Osteocyte (in vitro differentiated cells): ENCODE measurements at regions not wholly inside any gene's neighbourhood (a gene's known extent, or its start where the extent isn't known, plus 50 kb on each side); places are given as distances from the start of the nearest gene placed in this dataset.

Source experiments
- DNase-seq: peaks from one replicate; pipeline ENCODE4 v3.0.0; 2021; ENCODE audit warnings: mixed read lengths; ENCODE audit not compliant: unreplicated experiment; ENCODE audit errors: extremely low spot score
- H3K27ac Mint-ChIP-seq: one replicate; pipeline ENCODE4 v1.8.0; 2021; ENCODE audit warnings: mild to moderate bottlenecking, mixed read lengths; ENCODE audit not compliant: unreplicated experiment
- H3K27me3 Mint-ChIP-seq: one replicate; pipeline ENCODE4 v1.8.0; 2021; ENCODE audit warnings: mixed read lengths; ENCODE audit not compliant: unreplicated experiment
- H3K36me3 Mint-ChIP-seq: one replicate; pipeline ENCODE4 v1.8.0; 2021; ENCODE audit warnings: mixed read lengths; ENCODE audit not compliant: unreplicated experiment
- H3K4me1 Mint-ChIP-seq: one replicate; pipeline ENCODE4 v1.8.0; 2021; ENCODE audit warnings: mixed read lengths; ENCODE audit not compliant: unreplicated experiment
- H3K4me3 Mint-ChIP-seq: one replicate; pipeline ENCODE4 v1.8.0; 2021; ENCODE audit warnings: mild to moderate bottlenecking, moderate library complexity, mixed read lengths; ENCODE audit not compliant: unreplicated experiment
- H3K9me3 Mint-ChIP-seq: one replicate; pipeline ENCODE4 v1.8.0; 2021; ENCODE audit warnings: mixed read lengths; ENCODE audit not compliant: unreplicated experiment
- TF ChIP-seq, protein P1 (sequence below): fragments of 200-600 bp; sonication (generic); IDR thresholded peaks from 2 replicates; pipeline ENCODE4 v1.5.0; 2021; ENCODE audit warnings: antibody characterized with exemption, mild to moderate bottlenecking, moderate library complexity

DNA sequence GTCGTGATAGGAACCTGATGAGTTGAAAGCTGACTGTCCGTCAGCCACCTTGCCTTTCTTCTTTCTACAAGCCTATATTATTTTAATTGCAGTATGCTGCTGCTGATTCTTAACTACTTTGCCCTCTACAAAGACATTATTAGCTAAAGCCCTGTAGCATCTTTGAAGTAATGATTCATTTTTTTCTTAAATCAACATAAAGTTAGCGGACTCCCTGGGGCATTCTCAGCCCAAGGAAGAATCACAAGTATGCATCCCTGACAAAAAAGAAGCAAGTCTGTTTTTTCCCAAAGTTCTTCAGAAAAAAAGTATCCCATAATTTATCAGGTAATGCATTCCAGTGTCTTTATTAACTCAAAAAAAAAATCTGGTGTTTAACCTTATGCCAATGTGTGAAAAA lies 69.5 kb upstream of the TAS2R1 start:
- Mint-ChIP-seq H3K9me3 (no peaks in the 10 kb centered on the region), H3K27ac (peak overlapping the region; percentile 95), H3K4me1 (peaks cover 60% of the 10 kb centered on the region), H3K27me3 (no peaks in the 10 kb centered on the region), H3K4me3 (peak overlapping the region; percentile 26), H3K36me3 (no peaks in the 10 kb centered on the region)
- TF ChIP-seq, protein P1, sequence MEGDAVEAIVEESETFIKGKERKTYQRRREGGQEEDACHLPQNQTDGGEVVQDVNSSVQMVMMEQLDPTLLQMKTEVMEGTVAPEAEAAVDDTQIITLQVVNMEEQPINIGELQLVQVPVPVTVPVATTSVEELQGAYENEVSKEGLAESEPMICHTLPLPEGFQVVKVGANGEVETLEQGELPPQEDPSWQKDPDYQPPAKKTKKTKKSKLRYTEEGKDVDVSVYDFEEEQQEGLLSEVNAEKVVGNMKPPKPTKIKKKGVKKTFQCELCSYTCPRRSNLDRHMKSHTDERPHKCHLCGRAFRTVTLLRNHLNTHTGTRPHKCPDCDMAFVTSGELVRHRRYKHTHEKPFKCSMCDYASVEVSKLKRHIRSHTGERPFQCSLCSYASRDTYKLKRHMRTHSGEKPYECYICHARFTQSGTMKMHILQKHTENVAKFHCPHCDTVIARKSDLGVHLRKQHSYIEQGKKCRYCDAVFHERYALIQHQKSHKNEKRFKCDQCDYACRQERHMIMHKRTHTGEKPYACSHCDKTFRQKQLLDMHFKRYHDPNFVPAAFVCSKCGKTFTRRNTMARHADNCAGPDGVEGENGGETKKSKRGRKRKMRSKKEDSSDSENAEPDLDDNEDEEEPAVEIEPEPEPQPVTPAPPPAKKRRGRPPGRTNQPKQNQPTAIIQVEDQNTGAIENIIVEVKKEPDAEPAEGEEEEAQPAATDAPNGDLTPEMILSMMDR = no peak
- no peak for DNase-seq

DNA sequence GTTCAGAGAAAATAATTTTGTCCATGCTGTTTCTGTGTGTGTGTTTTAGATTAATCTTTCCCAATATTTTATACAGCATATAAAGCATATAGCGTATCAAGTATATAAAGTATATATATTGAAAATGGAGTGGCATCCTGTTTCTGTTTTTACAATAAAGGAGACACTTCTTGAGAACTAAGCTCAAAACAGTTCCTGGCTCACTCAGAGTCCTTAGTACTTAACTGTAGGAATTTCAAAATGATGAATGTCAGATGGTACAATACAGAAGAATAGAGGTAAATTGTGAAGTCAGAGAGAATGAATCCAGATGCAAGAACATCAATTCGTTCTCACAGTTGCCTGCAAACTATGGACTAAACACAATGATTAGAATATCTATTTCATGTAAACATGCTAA lies 68.7 kb upstream of the TAS2R1 start:
- peak overlapping the region; percentile 95 for H3K27ac Mint-ChIP-seq
- H3K4me3 Mint-ChIP-seq = peak overlapping the region; percentile 66
- no peaks in the 10 kb centered on the region for H3K36me3 Mint-ChIP-seq
- DNase-seq = no peak
- H3K4me1 Mint-ChIP-seq = peaks cover 62% of the 10 kb centered on the region
- TF ChIP-seq, protein P1 = no peak
- H3K27me3 Mint-ChIP-seq = no peaks in the 10 kb centered on the region
- no peaks in the 10 kb centered on the region for H3K9me3 Mint-ChIP-seq

DNA sequence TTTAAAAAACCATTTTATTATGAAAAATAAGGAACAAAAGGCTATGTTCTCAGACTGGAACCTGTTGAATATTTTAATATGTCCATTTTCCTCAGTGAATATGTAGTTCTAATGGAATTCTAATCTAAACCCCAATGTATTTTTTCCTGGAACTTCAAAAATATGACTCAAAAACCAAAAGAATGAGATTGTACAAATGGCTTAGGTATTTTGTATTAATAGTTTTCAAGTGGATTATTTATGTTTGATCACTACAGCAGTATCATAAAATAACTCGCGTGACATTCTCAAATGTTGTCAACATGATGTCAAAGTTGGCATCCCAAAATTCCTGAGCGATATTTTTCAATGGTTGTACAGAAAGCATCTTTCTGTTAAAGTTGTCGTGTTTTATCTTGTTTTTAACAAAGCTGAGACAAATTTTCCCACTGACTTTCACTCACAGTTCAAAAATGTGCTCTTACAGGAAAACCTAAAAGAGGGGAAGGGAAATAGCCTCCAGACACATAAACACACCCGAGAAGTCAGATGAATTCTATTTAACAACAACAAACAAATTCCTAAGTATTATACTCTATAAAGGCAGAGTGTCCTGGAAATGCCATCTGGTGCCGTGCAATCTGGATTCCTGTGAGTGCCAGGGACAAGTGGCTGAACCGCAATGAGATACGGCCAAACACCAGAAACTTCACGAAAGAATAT lies 68.1 kb upstream of the TAS2R1 start:
- Mint-ChIP-seq H3K27me3 (no peaks in the 10 kb centered on the region), H3K4me1 (peaks cover 62% of the 10 kb centered on the region), H3K9me3 (no peaks in the 10 kb centered on the region), H3K36me3 (no peaks in the 10 kb centered on the region), H3K27ac (peak overlapping the region; percentile 95), H3K4me3 (peak overlapping the region; percentile 66)
- TF ChIP-seq, protein P1 = no peak
- no peak for DNase-seq

DNA sequence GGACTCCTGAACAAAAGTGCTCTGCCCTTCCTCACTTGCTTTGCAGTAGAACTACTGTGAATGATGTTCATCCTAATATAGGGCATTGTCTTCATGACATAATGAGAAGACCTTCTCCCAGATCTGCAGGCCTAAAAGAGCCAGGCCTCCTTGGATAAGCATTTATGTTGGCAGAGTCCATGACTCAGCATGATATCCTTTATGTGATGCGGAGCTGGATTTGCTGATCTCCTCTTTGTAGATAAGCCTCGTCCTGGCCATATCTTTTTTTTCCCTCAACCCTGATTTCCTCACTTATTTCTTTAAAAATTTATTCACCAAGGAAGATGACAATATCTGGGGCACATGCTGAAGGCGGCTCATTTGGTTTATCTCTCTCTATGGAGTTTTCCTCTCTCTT lies 62.4 kb upstream of the TAS2R1 start:
- Mint-ChIP-seq H3K27me3 (no peaks in the 10 kb centered on the region), H3K36me3 (no peaks in the 10 kb centered on the region), H3K4me1 (peaks cover 31% of the 10 kb centered on the region), H3K9me3 (no peaks in the 10 kb centered on the region), H3K4me3 (no peak overlapping the region), H3K27ac (no peak overlapping the region)
- no peak for DNase-seq
- TF ChIP-seq, protein P1 = no peak

DNA sequence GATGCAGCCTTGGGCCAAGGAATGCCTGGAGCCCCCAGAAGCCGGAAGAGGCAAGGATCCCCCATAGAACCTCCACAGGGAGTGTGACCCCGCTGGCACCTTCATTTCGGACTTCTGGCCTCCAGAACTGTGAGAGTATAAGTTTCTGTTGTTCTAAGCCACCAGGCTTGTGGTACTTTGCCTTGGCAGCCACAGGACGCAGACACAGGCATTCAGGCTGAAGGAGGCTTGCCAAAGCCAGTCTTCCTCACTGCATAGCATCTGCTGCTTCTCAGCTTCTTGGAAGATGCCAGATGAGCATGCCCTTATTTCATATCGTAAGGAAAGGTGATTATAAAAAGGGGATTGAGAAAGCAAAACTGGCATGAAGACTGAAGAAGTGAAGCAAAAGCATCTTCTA lies 61.1 kb upstream of the TAS2R1 start:
- no peaks in the 10 kb centered on the region for H3K27me3 Mint-ChIP-seq
- H3K4me3 Mint-ChIP-seq = no peak overlapping the region

More for the DNA sequence above, 61.1 kb upstream of the TAS2R1 start:
- no peak overlapping the region for H3K27ac Mint-ChIP-seq
- peaks cover 28% of the 10 kb centered on the region for H3K4me1 Mint-ChIP-seq
- H3K9me3 Mint-ChIP-seq = no peaks in the 10 kb centered on the region
- no peaks in the 10 kb centered on the region for H3K36me3 Mint-ChIP-seq
- TF ChIP-seq, protein P1 = no peak
- no peak for DNase-seq
